Left renal pelvis (tissue), 4 donors: ENCODE measurements at regions not wholly inside any gene's neighbourhood (a gene's known extent, or its start where the extent isn't known, plus 50 kb on each side); places are given as distances from the start of the nearest gene placed in this dataset.
"Not testable (repeated sequence)": the region's sequence is repeated elsewhere in the genome, so short reads cannot be mapped to it uniquely, and the experiment has no call there.

Experiments
- DNase-seq, 4 donors: peaks; one replicate each; pipeline ENCODE4 v3.0.0-alpha.2; 2013; ENCODE audit warnings: low read depth in 4 of 4, low spot score in 3 of 4

- no peak for DNase-seq
Observed at GRCh38 chr1:79549201-79549600, 542.7 kb upstream of the ADGRL4 start.

DNA sequence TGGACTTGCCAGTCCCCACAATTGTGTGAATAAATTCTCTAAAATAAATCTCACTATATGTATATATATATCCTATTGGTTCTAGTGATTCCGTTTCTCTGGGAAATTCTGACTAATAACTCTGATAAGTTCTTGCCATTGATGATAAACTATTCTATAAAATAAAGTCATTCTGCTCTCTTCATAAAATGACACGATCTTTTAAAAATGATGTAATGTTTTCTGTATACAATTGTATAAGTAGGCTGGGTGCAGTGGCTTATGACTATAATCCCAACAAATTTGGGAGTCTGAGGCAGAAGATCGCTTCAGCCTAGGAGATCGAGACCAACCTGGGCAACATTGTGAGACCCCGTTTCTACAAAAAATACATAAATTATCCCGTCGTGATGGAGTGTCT lies 541.0 kb upstream of the ADGRL4 start:
- no peak for DNase-seq

DNA sequence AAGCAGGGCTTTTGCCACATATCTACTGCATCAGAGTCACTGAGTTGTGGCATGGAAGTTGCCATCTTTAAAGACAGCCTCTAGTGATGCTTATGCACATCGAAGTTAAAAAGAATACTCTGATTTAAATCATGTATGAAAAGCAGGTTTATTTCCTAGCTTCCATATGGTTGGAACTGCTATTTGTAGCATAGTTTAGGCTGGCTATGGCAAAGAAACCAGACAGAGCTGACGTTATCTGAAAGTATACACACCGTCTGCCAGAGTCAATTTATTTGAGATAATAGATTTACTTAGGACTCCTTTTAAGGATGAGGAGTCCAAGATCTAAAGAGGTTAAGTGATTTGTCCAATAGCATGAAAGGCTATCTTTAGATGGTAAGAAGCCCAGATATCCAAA lies 536.9 kb upstream of the ADGRL4 start:
- no peak for DNase-seq

DNA sequence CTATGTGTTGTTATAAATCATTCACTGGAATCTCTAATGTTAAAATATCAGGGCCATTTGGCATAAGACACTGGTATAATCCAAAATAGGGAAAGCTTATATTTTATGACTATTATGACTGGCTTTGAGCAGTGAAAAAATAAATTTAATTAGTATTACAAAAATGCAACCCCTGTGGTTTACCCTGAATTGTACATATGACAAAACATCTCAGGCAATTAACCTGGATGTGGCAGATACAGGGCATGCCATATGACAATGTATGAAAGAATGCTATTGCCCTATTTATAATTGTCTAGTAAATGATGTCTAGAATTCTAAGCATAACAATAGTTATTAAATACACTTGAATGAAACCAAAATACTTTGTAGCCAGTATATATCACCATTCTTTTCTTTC lies 532.5 kb upstream of the ADGRL4 start:
- DNase-seq, result no peak

DNA sequence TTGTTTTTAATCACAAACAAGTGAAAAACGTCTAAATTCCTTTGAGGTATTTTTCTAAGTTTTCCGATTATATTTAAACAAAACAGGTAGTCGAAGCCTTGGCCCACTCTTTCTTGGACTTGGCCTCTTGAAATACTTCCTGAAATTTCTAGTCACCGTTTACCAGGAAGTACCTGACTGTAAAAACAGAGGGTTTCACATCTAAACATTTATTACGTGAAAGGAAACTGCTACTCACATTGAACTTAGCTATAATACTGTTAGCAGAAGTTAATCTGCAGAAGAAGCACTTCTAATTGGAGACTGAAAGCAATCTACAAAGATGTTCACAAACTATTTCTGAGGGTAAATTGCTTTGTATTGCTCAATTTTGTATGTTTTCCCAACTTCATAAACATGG lies 526.0 kb upstream of the ADGRL4 start:
- no peak for DNase-seq

- no peak for DNase-seq
Observed at GRCh38 chr1:79531790-79532189, 525.3 kb upstream of the ADGRL4 start.

GRCh38 chr1:79530476-79530875 lies 523.9 kb upstream of the ADGRL4 start:
- no peak for DNase-seq

GRCh38 chr1:79530055-79530454 lies 523.5 kb upstream of the ADGRL4 start:
- DNase-seq, result no peak

GRCh38 chr1:79524126-79524525 lies 517.6 kb upstream of the ADGRL4 start:
- DNase-seq, result no peak

DNA sequence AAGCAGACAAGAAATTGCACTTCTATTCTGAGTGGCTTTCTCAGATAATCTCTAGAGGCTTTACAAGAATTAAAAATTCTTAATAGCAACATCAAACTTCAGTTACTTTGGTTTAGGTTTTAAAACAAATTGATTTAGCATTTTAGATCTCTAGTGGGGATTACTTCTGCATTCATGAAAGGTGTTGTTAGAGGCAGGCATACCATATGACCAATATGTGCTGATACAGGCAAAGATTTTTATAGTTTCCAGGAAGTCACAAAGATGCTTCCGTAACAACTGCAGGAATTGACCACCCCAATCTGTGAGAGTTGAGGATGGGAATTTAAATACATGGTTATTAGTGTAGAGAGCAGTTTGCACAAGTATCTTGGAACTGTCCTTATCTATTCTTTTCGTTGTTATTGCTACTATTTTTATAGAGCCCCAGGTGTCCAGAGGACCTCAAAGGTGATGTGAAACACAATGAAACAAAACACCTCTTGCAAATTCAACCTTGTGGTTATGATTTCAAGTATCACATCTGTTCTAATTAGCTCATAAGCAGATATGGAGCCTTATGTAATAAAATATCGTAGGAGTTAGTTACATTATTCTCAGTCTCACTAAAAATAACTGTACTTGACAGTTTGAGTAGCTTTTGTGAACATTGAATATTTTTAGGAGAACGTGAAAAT lies 512.7 kb upstream of the ADGRL4 start:
- DNase-seq, result no peak

DNA sequence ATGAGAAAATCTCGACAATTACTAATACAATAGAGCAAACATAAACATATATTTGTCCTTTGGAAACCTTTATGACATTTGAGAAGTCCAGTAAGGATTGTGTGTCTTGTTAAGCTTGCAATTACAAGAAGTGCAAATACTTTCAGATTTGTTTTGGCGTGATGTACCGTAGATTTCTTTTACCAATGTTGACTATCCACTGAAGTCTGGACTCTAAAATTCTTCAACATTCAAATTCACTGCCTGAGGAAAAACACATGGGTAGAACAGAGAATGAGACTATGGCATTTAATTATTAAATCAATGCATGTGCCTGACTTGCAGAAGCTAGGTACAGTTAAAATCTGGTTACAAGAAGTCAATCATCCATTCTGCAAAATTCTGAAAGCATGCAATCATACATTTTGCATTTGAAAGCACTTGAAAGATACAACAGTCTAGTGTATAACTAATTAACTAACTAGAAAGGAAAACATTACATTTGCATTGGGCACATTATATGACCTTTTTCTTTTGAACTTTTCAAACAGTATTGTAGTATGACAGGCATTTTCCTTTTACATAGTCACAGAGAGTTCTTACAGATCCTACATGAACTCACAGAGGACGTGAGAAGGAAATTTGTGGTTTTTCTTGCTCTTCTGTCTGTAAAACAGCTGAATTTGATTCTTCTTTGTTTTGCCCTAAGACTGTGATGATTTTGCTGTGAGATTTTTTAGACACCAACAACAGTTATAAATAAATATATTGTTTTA lies 511.1 kb upstream of the ADGRL4 start:
- no peak for DNase-seq

DNA sequence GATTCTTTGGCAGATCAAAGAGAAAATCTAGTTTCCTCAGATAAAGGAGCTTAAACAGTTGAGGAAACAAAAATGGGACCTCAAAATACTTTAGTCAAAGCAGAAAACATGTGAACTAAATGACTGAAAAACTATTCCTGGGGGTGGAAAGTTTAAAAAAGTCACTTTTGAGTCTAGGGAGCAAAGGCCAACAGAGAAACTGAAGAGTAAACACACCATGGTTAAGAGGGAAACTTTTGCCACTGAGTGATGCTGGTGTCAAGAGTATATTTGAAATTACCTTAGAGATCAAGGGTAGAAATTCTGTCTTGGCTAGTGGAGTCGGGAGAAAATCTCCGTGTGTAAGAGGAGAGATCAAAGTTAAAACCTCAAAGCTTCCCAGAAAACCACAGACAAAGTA lies 501.2 kb upstream of the ADGRL4 start:
- DNase-seq, result no peak

DNA sequence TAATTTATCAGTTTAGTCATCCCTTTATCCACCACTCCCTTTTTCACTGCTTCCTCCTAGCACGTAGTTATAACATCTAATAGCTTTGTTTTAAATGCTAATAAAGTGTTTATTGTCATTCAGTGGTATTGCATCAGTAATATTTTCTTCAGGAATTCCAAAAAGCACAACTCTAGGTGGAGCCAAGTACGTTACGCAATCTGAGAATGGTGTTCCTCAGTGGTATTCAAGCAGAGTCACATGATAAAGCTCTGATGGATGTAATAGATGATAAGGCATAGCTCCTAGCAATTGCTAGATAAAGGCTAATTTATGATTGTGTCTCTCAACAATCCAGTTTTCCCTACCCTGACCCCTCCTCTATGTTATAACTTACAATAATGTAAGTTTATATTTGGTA lies 494.6 kb upstream of the ADGRL4 start:
- DNase-seq, result no peak

- DNase-seq, result no peak
Observed at GRCh38 chr1:79499541-79499940, 493.0 kb upstream of the ADGRL4 start.

GRCh38 chr1:79497193-79497773 lies 490.8 kb upstream of the ADGRL4 start:
- DNase-seq, result peak in 2 of 4 donors; percentile 0 to 5

DNA sequence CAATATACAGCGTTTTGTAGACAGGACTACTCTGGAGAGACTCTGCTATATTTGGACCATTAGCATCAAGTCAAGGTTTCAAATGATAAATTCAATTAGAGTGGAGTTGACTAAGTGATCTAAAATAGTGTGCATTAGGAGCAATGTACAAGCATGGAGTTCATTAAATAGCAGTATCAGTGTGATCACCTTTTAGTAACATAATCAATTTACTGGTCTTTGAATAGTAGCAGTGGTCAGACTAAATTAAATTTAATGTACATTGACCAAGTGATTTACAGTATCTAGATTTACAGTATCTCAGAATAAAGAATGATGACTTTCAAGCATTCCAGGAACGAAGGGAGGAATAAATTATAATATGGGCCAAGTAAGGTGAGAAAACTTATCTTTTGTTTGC lies 489.6 kb upstream of the ADGRL4 start:
- no peak for DNase-seq

DNA sequence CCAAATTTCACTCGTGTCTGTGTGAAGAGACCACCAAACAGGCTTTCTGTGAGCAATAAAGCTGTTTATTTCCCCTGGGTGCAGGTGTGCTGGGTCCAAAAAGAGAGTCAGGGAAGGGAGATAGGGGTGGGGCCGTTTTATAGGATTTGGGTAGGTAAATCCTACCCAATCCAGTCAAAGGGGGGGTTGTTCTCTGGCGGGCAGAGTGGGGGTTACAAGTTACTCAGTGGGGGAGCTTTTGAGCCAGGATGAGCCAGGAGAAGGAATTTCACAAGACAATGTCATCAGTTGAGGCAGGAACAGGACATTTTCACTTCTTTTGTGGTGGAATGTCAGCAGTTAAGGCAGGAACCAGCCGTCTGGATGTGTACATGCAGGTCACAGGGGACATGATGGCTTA lies 487.2 kb upstream of the ADGRL4 start:
- not testable (repeated sequence) for DNase-seq

DNA sequence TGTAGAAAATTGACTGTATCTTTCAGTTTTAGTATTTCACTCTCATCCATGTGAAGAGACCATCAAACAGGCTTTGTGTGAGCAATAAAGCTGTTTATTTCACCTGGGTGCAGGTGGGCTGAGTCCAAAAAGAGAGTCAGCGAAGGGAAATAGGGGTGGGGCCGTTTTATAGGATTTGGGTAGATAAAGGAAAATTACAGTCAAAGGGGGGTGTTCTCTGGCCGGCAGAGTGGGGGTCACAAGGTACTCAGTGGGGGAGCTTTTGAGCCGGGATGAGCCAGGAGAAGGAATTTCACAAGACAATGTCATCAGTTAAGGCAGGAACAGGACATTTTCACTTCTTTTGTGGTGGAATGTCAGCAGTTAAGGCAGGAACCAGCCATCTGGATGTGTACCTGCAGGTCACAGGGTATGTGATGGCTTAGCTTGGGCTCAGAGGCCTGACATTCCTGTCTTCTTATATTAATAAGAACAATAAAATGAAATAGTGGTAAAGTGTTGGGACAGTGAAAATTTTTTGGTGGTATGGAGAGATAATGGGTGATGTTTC lies 482.1 kb upstream of the ADGRL4 start:
- not testable (repeated sequence) for DNase-seq

DNA sequence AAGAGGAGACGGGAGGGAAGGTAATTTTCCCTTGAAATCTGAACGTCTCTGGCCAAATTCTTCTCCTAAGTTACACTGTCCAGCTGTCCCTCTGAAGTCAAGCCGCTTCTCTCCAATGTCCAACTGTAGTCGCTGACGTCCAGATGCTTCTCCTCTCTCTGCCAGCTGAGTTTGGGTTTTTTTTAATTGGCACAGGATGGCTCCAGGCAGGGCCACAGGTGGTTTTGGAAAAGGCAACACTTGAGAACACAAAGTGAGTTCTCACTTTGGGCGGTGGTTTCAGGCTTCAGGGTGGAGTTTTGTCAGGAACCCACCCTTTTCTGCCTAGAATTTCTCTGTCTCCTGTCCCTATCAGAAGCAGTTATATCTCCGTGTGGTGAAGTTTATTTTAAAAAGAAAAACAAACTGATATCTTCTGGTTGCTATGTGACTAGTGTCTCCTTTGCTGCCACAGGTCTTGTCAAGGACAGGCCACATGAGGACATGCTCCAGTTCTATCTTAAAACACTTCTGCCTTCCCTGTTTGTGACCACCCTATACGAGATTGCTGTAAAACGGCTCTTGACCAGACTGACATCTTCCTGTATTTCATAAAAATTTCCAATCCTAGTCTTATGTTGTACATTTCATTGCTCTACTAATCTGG lies 472.3 kb upstream of the ADGRL4 start:
- DNase-seq, result no peak

GRCh38 chr1:79478160-79478559 lies 471.6 kb upstream of the ADGRL4 start:
- DNase-seq, result no peak

DNA sequence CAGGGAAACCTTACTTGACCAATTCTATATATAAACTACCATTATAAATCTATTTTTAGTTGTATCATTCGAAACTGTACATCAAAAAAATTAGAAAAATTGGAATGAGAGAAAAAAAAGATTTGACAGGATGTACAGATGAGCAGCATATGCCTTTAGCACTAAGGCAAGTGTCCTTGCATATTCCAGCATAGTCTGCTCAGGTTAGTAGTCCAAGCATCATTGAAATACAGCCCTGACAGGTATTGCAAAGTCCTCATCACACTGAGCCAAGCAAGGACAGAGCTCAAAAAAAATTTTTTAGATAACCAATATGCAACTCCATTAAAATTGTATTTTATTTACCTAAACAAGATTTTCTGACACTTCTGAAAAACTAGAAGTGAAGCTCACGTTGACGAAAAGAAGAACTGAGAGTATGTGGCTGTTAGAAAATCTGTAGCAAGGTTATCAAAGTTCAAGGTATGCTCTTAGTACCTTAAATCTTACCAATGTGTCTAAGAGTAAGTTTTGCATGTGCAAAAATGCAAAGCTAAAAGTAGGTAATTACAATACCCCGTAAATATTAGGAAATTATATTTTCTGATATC lies 465.6 kb upstream of the ADGRL4 start:
- DNase-seq, result no peak
